Nephron progenitor cell (in vitro differentiated cells): ENCODE measurements at regions not wholly inside any gene's neighbourhood (a gene's known extent, or its start where the extent isn't known, plus 50 kb on each side); places are given as distances from the start of the nearest gene placed in this dataset.

Source experiments
- DNase-seq: peaks from one replicate; pipeline ENCODE4 v3.0.0; 2021
- H3K27ac Mint-ChIP-seq: 2 replicates; pipeline ENCODE4 v1.8.0; 2021; ENCODE audit warnings: mild to moderate bottlenecking, moderate library complexity, mixed read lengths
- H3K27me3 Mint-ChIP-seq: 2 replicates; pipeline ENCODE4 v1.8.0; 2021; ENCODE audit warnings: mild to moderate bottlenecking, low read depth, mixed read lengths; ENCODE audit not compliant: poor library complexity
- H3K36me3 Mint-ChIP-seq: 2 replicates; pipeline ENCODE4 v1.8.0; 2021; ENCODE audit warnings: low read depth, mixed read lengths
- H3K4me1 Mint-ChIP-seq: 2 replicates; pipeline ENCODE4 v1.8.0; 2021; ENCODE audit warnings: mixed read lengths
- H3K4me3 Mint-ChIP-seq: 2 replicates; pipeline ENCODE4 v1.8.0; 2021; ENCODE audit warnings: mild to moderate bottlenecking, moderate library complexity, mixed read lengths
- H3K9me3 Mint-ChIP-seq: 2 replicates; pipeline ENCODE4 v1.8.0; 2021; ENCODE audit warnings: mild to moderate bottlenecking, moderate library complexity, mixed read lengths
- CTCF ChIP-seq: fragments of 200-600 bp; sonication (generic); IDR thresholded peaks from 2 replicates; pipeline ENCODE4 v1.5.0; 2021; ENCODE audit warnings: antibody characterized with exemption

DNA sequence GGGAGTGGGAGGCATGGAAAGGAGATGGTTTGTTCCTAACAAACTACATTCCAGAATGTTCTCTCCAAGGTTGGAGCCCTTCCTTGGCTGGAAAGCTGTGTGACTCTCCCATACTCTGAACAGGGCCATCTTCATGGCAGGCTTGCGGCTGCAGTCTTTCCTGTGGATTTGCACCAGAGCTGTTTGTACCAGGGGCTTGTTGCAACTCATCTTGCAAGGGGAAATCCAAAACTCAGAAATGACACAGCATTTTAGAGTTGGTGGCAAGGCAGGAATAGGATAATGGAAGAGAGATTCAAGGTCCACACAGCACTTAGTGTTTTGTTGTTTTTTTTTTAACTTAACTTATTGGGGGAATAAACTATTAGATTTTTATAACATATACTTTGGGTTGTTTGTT lies 73.7 kb upstream of the ZNF516 start:
- Mint-ChIP-seq H3K9me3 (peaks cover 36% of the 10 kb centered on the region), H3K27ac (peak overlapping the region; percentile 22), H3K27me3 (peaks cover 13% of the 10 kb centered on the region), H3K36me3 (peaks cover 14% of the 10 kb centered on the region), H3K4me3 (no peak overlapping the region), H3K4me1 (peaks cover 72% of the 10 kb centered on the region)
- DNase-seq, result no peak
- no peak for TF ChIP-seq CTCF

DNA sequence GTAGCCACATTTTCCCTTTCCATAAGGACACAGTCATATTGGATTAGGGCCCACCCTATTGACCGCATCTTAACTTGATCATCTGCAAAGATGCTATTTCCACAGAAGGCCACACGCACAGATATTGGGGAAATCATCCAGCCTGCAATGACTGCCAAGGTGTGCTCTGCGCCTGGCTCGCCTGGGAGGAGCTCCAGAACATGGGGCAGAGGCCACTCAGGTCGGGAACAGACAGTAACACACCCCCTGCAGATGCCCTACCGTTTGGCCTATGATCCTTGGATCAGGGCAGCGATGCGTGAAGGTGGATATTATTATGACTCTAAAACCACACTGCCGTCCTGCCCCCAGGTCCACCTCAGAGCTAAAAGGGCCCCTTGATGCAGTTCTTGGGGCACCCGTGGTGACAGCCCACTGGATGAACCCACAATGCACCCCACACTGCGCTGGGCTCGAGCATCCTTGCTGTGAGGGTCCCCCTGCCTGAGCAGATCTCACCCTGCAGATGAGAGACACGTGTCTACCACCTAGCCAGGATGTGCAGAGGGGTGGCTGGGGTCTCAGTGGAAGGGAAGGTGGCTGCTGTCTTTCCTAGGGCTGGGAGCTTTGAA lies 72.9 kb upstream of the ZNF516 start:
- H3K27ac Mint-ChIP-seq, result no peak overlapping the region
- no peak overlapping the region for H3K4me3 Mint-ChIP-seq
- TF ChIP-seq CTCF, result no peak
- peaks cover 67% of the 10 kb centered on the region for H3K4me1 Mint-ChIP-seq
- no peak for DNase-seq
- H3K9me3 Mint-ChIP-seq, result peaks cover 43% of the 10 kb centered on the region
- peaks cover 13% of the 10 kb centered on the region for H3K27me3 Mint-ChIP-seq
- peaks cover 14% of the 10 kb centered on the region for H3K36me3 Mint-ChIP-seq

GRCh38 chr18:76566987-76567386 lies 71.9 kb upstream of the ZNF516 start:
- DNase-seq, result no peak
- Mint-ChIP-seq H3K36me3 (peaks cover 14% of the 10 kb centered on the region), H3K4me1 (peaks cover 60% of the 10 kb centered on the region), H3K27me3 (peaks cover 9% of the 10 kb centered on the region), H3K27ac (no peak overlapping the region), H3K4me3 (no peak overlapping the region), H3K9me3 (peaks cover 46% of the 10 kb centered on the region)
- no peak for TF ChIP-seq CTCF

DNA sequence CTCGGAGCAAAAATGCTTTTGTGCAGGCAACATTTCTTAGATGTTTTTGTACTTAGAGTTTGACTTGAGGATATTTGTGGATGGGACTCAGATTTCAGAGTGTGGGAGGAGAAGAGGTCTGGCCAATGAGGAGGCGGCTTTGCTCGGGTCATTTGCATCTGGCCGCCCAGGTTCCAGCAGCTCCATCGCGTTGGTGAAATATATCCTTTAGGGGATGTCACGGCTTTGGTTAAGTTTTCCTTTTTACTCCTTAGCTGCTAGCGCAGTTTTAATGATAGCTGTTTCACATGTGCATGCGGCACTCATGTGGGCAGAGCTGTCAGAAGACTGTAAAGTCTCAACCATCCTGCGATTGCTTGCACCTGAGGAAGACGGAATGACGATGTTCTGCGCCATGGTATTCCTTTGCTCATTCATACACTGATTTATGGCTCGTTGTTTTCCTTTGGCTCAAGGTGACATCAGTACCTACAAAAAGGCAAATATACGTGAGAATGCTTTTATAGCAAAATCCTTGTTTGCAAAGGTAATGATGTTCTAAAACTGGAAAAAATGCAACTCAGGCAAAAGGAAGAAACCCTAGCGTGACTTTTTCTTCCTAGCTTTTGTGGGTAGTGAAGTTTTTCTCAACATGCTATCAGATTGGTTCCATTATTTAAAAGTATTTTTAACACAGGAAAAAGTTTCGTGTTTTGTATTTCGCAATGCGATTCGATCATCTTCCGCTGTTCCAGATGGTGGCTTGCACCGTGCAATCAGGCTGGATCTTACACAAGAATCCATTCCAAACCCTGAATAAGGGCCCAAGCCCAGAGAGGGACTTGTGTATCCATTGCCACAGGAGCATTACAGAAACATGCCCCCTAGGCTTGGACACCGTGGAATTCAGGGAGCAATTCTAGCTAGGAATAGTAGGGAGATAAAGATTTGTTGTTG lies 70.5 kb upstream of the ZNF516 start:
- Mint-ChIP-seq H3K36me3 (peaks cover 13% of the 10 kb centered on the region), H3K27me3 (peaks cover 9% of the 10 kb centered on the region), H3K27ac (peak overlapping the region; percentile 91), H3K4me1 (peaks cover 59% of the 10 kb centered on the region), H3K4me3 (peak overlapping the region; percentile 65), H3K9me3 (peaks cover 46% of the 10 kb centered on the region)
- no peak for TF ChIP-seq CTCF
- peak; percentile 73 for DNase-seq

DNA sequence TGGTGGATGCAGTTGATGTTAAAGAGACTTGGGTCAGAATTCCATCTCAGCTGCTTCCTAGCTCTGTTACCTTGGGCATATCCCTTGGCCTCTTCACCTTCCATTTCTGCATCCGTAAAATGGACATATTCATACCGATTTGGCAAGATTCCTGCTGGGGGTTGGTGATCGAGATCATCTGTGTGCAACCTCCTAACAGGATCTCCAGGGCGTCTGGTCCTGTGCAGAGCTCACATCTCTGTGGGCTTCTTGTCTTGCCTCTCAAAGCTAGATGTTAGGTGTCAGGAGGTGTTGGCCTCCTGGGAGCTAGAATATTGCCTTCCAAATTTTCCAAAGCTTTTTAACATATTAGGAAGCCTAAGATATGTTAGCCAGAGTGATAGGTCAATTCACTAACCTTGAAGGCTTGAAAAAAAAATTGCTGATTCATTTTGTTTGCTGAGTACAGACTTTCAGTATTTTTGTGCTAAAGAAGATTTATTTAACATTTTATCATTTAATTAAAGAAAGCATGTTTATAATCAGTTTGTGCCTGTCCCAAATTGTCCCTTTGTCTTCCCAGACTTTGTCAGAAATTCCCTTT lies 69.7 kb upstream of the ZNF516 start:
- H3K27me3 Mint-ChIP-seq, result peaks cover 7% of the 10 kb centered on the region
- peaks cover 52% of the 10 kb centered on the region for H3K4me1 Mint-ChIP-seq
- no peak for DNase-seq
- TF ChIP-seq CTCF, result no peak
- peak overlapping the region; percentile 58 for H3K4me3 Mint-ChIP-seq
- peaks cover 47% of the 10 kb centered on the region for H3K9me3 Mint-ChIP-seq
- peaks cover 12% of the 10 kb centered on the region for H3K36me3 Mint-ChIP-seq
- no peak overlapping the region for H3K27ac Mint-ChIP-seq
